GM18505 (cell line): ENCODE measurements at regions not wholly inside any gene's neighbourhood (a gene's known extent, or its start where the extent isn't known, plus 50 kb on each side); places are given as distances from the start of the nearest gene placed in this dataset.
"Not testable (repeated sequence)": the region's sequence is repeated elsewhere in the genome, so short reads cannot be mapped to it uniquely, and the experiment has no call there.

Source experiments
- ATAC-seq: cut with Tn5 transposase; IDR thresholded peaks from one replicate; pipeline ENCODE4 v1.9.1; 2021; ENCODE audit not compliant: unreplicated experiment
- POLR2A ChIP-seq: IDR thresholded peaks from 4 replicates; pipeline ENCODE4 v1.6.1; 2011; ENCODE audit warnings: borderline replicate concordance; ENCODE audit not compliant: insufficient read depth, insufficient read length; ENCODE audit errors: extremely low read depth

- no peak for ATAC-seq
- TF ChIP-seq POLR2A, result no peak
Observed at GRCh38 chr3:56933803-56934202, 126.7 kb upstream of the SPATA12 start.

- no peak for TF ChIP-seq POLR2A
- no peak for ATAC-seq
Observed at GRCh38 chr3:56932866-56933265, 127.6 kb upstream of the SPATA12 start.

- TF ChIP-seq POLR2A, result no peak
- ATAC-seq, result no peak
Observed at GRCh38 chr3:56931836-56932235, 128.6 kb upstream of the SPATA12 start.

- no peak for ATAC-seq
Observed at GRCh38 chr3:56930706-56931105, 129.0 kb upstream of the ARHGEF3 start.

GRCh38 chr3:56929809-56930615, 128.3 kb upstream of the ARHGEF3 start:
- ATAC-seq, result no peak

More at GRCh38 chr3:56930706-56931105, 129.0 kb upstream of the ARHGEF3 start:
- no peak for TF ChIP-seq POLR2A

GRCh38 chr3:56928379-56929068, 126.8 kb upstream of the ARHGEF3 start:
- no peak for TF ChIP-seq POLR2A
- ATAC-seq, result no peak

More at GRCh38 chr3:56929809-56930615, 128.3 kb upstream of the ARHGEF3 start:
- TF ChIP-seq POLR2A, result no peak

- TF ChIP-seq POLR2A, result no peak
- no peak for ATAC-seq
Observed at GRCh38 chr3:56927855-56928254, 126.1 kb upstream of the ARHGEF3 start.

GRCh38 chr3:56926947-56927282, 125.2 kb upstream of the ARHGEF3 start:
- ATAC-seq, result no peak
- no peak for TF ChIP-seq POLR2A

- no peak for ATAC-seq
- TF ChIP-seq POLR2A, result no peak
Observed at GRCh38 chr3:56926243-56926946, 124.6 kb upstream of the ARHGEF3 start.

GRCh38 chr3:56924700-56925099, 123.0 kb upstream of the ARHGEF3 start:
- not testable (repeated sequence) for ATAC-seq

GRCh38 chr3:56923526-56924224, 121.9 kb upstream of the ARHGEF3 start:
- TF ChIP-seq POLR2A, result no peak
- no peak for ATAC-seq

GRCh38 chr3:56921573-56922453, 120.1 kb upstream of the ARHGEF3 start:
- ATAC-seq, result no peak
- no peak for TF ChIP-seq POLR2A
